B cell (primary cell): ENCODE measurements at regions not wholly inside any gene's neighbourhood (a gene's known extent, or its start where the extent isn't known, plus 50 kb on each side); places are given as distances from the start of the nearest gene placed in this dataset.

Experiments
- ATAC-seq: fragments of 200-7000 bp; cut with Tn5 transposase; one replicate; pipeline ENCODE4 v1.10.0; 2021; ENCODE audit warnings: low read depth, mild to moderate bottlenecking, moderate number of reproducible peaks, moderate library complexity
- CTCF ChIA-PET: fragments of 350-600 bp; sonication (Branson Sonifier 250); formaldehyde crosslinking; loops from one replicate; lab custom pipeline; 2021; ENCODE audit warnings: antibody characterized with exemption, inconsistent platforms; lab: Charles Lee
- POLR2A ChIA-PET: fragments of 350-600 bp; sonication (Branson Sonifier 250); formaldehyde crosslinking; loops from one replicate; lab custom pipeline; 2021; ENCODE audit warnings: antibody characterized with exemption; lab: Charles Lee
- DNase-seq: peaks from one replicate; pipeline ENCODE4 v3.0.0; 2013
- H2AFZ ChIP-seq: 2 replicates; pipeline ENCODE4 v1.6.1; 2012; ENCODE audit warnings: mild to moderate bottlenecking, low read depth, low read length; ENCODE audit not compliant: insufficient read depth, poor library complexity, severe bottlenecking
- H3K27ac ChIP-seq, 2 donors: 1 replicate in 1 of 2; 2 replicates in 1 of 2; pipeline ENCODE4 v1.5.1; 2012 to 2013; ENCODE audit warnings: low read length in 2 of 2, mild to moderate bottlenecking in 2 of 2, moderate library complexity in 1 of 2
- H3K27me3 ChIP-seq, 4 experiments: fragments of 200-600 bp in 1 of 4; sonication (generic) in 1 of 4; replicated peaks in 1 of 4; 1 replicate in 2 of 4; 2 replicates in 2 of 4; pipeline versions ENCODE4 v1.6.1 to v1.7.0; 2013 to 2016; ENCODE audit warnings: low read length in 3 of 4, mild to moderate bottlenecking in 2 of 4, mixed read lengths in 1 of 4, moderate library complexity in 1 of 4; ENCODE audit not compliant: insufficient read depth in 4 of 4, control insufficient read depth in 3 of 4; ENCODE audit errors: control extremely low read depth in 1 of 4
- H3K36me3 ChIP-seq, 2 experiments: replicated peaks in 1 of 2; 1 replicate in 1 of 2; 2 replicates in 1 of 2; pipeline versions ENCODE4 v1.6.1 to v1.7.1; 2013; ENCODE audit warnings: low read length in 1 of 2; ENCODE audit not compliant: insufficient read depth in 2 of 2, control insufficient read depth in 1 of 2; ENCODE audit errors: control extremely low read depth in 1 of 2, extremely low read depth in 1 of 2
- H3K4me1 ChIP-seq, 2 donors: fragments of 200-600 bp in 1 of 2; sonication (generic) in 1 of 2; 1 replicate in 1 of 2; 2 replicates in 1 of 2; pipeline versions ENCODE4 v1.5.1 to v1.6.1; 2013 to 2017; ENCODE audit warnings: low read length in 2 of 2; ENCODE audit not compliant: control insufficient read depth in 2 of 2, insufficient read depth in 2 of 2
- H3K4me2 ChIP-seq: replicated peaks from 2 replicates; pipeline ENCODE3; 2012; ENCODE audit warnings: mild to moderate bottlenecking, low read depth, low read length; ENCODE audit not compliant: poor library complexity, severe bottlenecking
- H3K4me3 ChIP-seq, 5 experiments: fragments of 200-600 bp in 1 of 5; sonication (generic) in 1 of 5; 1 replicate in 3 of 5; 2 replicates in 2 of 5; pipeline versions ENCODE4 v1.5.1 to v1.7.0; 2011 to 2016; ENCODE audit warnings: low read length in 4 of 5, mild to moderate bottlenecking in 4 of 5, low read depth in 2 of 5, control low read depth in 1 of 5, moderate library complexity in 1 of 5; ENCODE audit not compliant: insufficient read depth in 1 of 5; ENCODE audit errors: control extremely low read depth in 1 of 5, extremely low read depth in 1 of 5
- H3K79me2 ChIP-seq: fragments of 200-600 bp; sonication (generic); one replicate; pipeline ENCODE4 v1.6.0; 2016; ENCODE audit warnings: low read length; ENCODE audit not compliant: control insufficient read depth, insufficient read depth
- H3K9ac ChIP-seq: fragments of 200-600 bp; sonication (generic); 2 replicates; pipeline ENCODE4 v1.6.1; 2017; ENCODE audit warnings: mild to moderate bottlenecking, low read length, moderate library complexity
- H3K9me3 ChIP-seq, 3 donors: one replicate each; pipeline versions ENCODE4 v1.6.1 to v1.7.1; 2013; ENCODE audit warnings: low read length in 2 of 3; ENCODE audit not compliant: control insufficient read depth in 2 of 3, insufficient read depth in 1 of 3; ENCODE audit errors: control extremely low read depth in 1 of 3
- H4K20me1 ChIP-seq: 2 replicates; pipeline ENCODE4 v1.6.0; 2012; ENCODE audit warnings: mild to moderate bottlenecking, low read length; ENCODE audit not compliant: insufficient read depth, control insufficient read depth, poor library complexity, severe bottlenecking
- H3K27ac Mint-ChIP-seq: one replicate; pipeline ENCODE4 v1.8.0; 2021; ENCODE audit warnings: mixed read lengths
- H3K27me3 Mint-ChIP-seq: one replicate; pipeline ENCODE4 v1.8.0; 2021; ENCODE audit warnings: mixed read lengths
- H3K4me1 Mint-ChIP-seq: one replicate; pipeline ENCODE4 v1.8.0; 2021; ENCODE audit warnings: mixed read lengths
- H3K4me3 Mint-ChIP-seq: one replicate; pipeline ENCODE4 v1.8.0; 2021; ENCODE audit warnings: mixed read lengths
- H3K9me3 Mint-ChIP-seq: one replicate; pipeline ENCODE4 v1.8.0; 2022; ENCODE audit warnings: mixed read lengths; ENCODE audit not compliant: insufficient read depth
- EZH2 ChIP-seq: IDR thresholded peaks from 2 replicates; pipeline ENCODE4 v1.6.1; 2012; ENCODE audit warnings: borderline replicate concordance, low read depth, mild to moderate bottlenecking, moderate library complexity, low read length; ENCODE audit not compliant: insufficient read depth, poor library complexity, severe bottlenecking
- WGBS: methylation state at CpG from one replicate; pipeline ENCODE4 v1.1.5; 2013; ENCODE audit warnings: missing lambda C conversion rate; ENCODE audit not compliant: insufficient coverage; 5-methylcytosine and 5-hydroxymethylcytosine counted together
- intact Hi-C: fragments of 100-400 bp; cut with micrococcal nuclease; formaldehyde crosslinking; loops from one replicate; pipeline ENCODE4 v1.10.0; 2022
- TF ChIP-seq, protein P1 (sequence below): fragments of 200-600 bp; IDR thresholded peaks from one replicate; pipeline ENCODE4 v1.8.0; 2022; ENCODE audit warnings: antibody characterized with exemption, mild to moderate bottlenecking

- H3K4me3 ChIP-seq: no peak overlapping the region
- WGBS: 10% methylated on average over 1 of the region's 2 CpGs
- H3K4me1 ChIP-seq: no peaks in the 10 kb centered on the region
- H3K9ac ChIP-seq: no peak overlapping the region
- no peak overlapping the region for H3K4me3 Mint-ChIP-seq
- H3K27me3 Mint-ChIP-seq: no peaks in the 10 kb centered on the region
- H3K36me3 ChIP-seq: no peaks in the 10 kb centered on the region
- H3K4me1 Mint-ChIP-seq: no peaks in the 10 kb centered on the region
- DNase-seq (no peak), ATAC-seq (no peak)
- no peaks in the 10 kb centered on the region for H3K9me3 ChIP-seq
- peaks cover 5% of the 10 kb centered on the region for H3K9me3 Mint-ChIP-seq
- no peak for TF ChIP-seq EZH2
- TF ChIP-seq, protein P1, sequence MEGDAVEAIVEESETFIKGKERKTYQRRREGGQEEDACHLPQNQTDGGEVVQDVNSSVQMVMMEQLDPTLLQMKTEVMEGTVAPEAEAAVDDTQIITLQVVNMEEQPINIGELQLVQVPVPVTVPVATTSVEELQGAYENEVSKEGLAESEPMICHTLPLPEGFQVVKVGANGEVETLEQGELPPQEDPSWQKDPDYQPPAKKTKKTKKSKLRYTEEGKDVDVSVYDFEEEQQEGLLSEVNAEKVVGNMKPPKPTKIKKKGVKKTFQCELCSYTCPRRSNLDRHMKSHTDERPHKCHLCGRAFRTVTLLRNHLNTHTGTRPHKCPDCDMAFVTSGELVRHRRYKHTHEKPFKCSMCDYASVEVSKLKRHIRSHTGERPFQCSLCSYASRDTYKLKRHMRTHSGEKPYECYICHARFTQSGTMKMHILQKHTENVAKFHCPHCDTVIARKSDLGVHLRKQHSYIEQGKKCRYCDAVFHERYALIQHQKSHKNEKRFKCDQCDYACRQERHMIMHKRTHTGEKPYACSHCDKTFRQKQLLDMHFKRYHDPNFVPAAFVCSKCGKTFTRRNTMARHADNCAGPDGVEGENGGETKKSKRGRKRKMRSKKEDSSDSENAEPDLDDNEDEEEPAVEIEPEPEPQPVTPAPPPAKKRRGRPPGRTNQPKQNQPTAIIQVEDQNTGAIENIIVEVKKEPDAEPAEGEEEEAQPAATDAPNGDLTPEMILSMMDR: no peak
- no peak overlapping the region for H3K27ac ChIP-seq
- H3K27me3 ChIP-seq: no peaks in the 10 kb centered on the region
- CTCF ChIA-PET: no interaction called here
- H3K4me2 ChIP-seq: no peak overlapping the region
- H4K20me1 ChIP-seq: no peaks in the 10 kb centered on the region
- intact Hi-C loops: no loop called here
- no peak overlapping the region for H3K27ac Mint-ChIP-seq
- H3K79me2 ChIP-seq: no peaks in the 10 kb centered on the region
- no peak overlapping the region for H2AFZ ChIP-seq
- POLR2A ChIA-PET: no interaction called here
These were observed 1313.2 kb downstream of the ADGRL3 start for GRCh38 chr4:62513306-62513705.

DNA sequence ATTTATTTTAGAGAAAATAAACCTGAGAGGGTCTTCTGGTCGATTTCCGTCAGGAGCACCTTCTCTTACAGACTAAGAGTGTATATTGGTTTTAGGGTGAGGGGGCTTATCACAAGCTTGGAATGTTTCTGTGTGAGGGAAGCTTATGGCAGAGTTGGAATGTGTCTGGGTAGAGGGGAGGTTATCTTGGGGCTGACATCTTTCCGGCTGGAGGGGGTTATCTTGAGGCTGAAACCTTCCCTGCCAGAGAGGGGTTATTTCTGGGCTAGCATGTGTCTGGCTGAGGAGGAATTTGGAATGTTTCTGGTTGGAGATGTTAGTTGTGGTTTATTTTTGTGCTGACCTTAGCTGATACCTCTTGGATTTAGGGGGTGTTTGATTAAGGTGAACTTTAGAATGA lies 1312.1 kb downstream of the ADGRL3 start:
- Histone ChIP-seq H3K4me3 (no peak overlapping the region), H3K27ac (no peak overlapping the region), H3K9me3 (no peaks in the 10 kb centered on the region), H3K4me2 (no peak overlapping the region), H2AFZ (no peak overlapping the region), H3K4me1 (no peaks in the 10 kb centered on the region), H3K79me2 (no peaks in the 10 kb centered on the region), H4K20me1 (no peaks in the 10 kb centered on the region), H3K36me3 (no peaks in the 10 kb centered on the region), H3K27me3 (no peaks in the 10 kb centered on the region), H3K9ac (no peak overlapping the region)
- Mint-ChIP-seq H3K27me3 (no peaks in the 10 kb centered on the region), H3K4me3 (no peak overlapping the region), H3K9me3 (peaks cover 5% of the 10 kb centered on the region), H3K27ac (no peak overlapping the region), H3K4me1 (no peaks in the 10 kb centered on the region)
- DNase-seq: no peak
- ChIA-PET POLR2A (no interaction called here), CTCF (no interaction called here)
- TF ChIP-seq, protein P1: no peak
- no peak for TF ChIP-seq EZH2
- WGBS: 100% methylated on average over 3 of the region's 3 CpGs
- ATAC-seq: no peak
- intact Hi-C loops: no loop called here
